ENCODE measurements at regions not wholly inside any gene's neighbourhood (a gene's known extent, or its start where the extent isn't known, plus 50 kb on each side); places are given as distances from the start of the nearest gene placed in this dataset.

GRCh38 chr7:25895792-25896171 lies 256.2 kb upstream of the NFE2L3 start:
- DNase-seq, result peak in 1 of 2 experiments; percentile 39

DNA sequence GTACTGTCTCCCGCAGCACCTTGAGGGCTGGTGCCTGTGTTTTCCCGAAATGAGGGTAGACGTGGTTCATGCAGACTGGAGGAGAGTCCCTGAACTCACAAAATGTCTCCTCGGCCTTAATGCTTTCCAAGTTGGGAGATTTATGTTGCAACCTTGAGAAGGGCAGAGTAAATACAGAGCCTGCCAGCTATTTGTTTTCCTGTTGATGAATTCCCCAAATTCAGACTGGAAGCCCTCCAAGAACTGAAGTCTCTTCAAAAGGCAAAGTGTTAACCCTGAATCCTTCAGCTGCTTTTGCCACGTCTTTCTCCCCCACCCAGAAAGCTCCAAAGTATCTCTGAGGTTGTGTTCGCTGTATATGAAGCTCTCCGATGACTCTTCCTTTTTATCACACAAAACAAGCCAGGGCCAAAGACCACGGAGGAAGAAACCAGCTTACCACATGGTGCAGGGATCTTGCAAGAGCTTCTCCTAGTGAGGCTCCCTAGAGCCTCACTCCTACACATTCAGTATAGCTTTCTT lies 254.7 kb upstream of the NFE2L3 start:
- DNase-seq, result no peak

- DNase-seq, result no peak
These were observed 251.8 kb upstream of the NFE2L3 start for GRCh38 chr7:25900245-25900644.

DNA sequence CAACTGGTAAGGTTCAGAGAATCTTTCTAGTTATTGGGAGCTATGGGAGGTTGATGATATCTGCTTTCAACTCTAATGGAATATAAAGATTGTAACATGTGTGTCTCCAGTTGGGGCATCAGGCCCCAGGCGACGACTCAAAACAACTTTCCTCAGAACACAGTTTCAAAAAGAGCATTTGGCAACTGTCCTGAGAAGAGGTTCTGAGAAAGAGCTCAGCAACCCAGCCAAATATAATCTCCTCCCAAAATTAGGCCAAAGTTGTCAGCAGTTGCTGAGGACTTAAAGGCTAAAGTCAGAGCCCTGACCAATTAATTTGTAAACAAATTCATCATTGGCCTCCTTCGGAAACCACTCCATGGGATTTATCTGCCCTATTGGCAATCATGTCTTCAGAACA lies 251.1 kb upstream of the NFE2L3 start:
- no peak for DNase-seq

GRCh38 chr7:25901658-25902057 lies 250.3 kb upstream of the NFE2L3 start:
- DNase-seq, result no peak

DNA sequence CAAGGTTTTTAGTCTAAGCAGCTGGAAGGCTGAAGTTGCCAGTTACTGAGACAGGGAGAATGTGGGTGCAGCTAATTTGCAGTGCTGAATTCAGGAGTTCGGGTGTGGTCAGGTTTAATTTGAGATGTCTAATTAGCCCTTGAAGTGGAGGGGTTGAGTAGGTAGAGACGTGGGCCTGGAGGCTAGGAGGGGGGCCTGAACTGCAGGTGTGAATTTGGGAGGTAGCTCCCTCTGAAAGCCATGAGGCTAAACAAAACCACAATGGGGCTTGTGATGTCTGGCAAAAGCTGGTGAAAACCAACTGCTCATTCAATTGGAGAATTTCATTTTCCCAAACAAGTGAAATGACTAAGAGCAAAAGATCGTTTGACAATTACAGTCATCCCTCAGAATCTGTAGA lies 246.0 kb upstream of the NFE2L3 start:
- DNase-seq, result no peak

DNA sequence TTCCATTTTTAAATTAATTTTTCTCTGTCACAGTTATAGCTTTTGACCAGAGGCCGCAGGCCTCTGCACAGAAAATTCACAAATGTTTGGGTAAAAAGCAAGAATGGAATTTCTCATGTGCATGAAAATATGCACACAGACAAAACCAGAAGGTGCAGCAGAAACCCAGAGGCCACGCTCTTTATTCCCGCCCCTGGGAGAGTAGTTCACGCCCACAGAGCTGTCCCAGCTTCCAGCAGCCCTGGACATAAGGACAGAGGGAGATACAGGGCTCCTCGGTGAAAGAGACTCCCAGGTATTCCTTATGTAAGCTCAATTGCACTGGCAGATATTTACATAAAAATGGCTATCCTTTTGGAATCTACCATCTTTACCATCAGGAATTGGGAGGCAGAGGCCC lies 245.2 kb upstream of the NFE2L3 start:
- DNase-seq, result no peak

GRCh38 chr7:25907214-25907613 lies 244.8 kb upstream of the NFE2L3 start:
- no peak for DNase-seq

GRCh38 chr7:25907731-25908130 lies 244.3 kb upstream of the NFE2L3 start:
- no peak for DNase-seq

- DNase-seq, result no peak
These were observed 243.6 kb upstream of the NFE2L3 start for GRCh38 chr7:25908154-25908949.

DNA sequence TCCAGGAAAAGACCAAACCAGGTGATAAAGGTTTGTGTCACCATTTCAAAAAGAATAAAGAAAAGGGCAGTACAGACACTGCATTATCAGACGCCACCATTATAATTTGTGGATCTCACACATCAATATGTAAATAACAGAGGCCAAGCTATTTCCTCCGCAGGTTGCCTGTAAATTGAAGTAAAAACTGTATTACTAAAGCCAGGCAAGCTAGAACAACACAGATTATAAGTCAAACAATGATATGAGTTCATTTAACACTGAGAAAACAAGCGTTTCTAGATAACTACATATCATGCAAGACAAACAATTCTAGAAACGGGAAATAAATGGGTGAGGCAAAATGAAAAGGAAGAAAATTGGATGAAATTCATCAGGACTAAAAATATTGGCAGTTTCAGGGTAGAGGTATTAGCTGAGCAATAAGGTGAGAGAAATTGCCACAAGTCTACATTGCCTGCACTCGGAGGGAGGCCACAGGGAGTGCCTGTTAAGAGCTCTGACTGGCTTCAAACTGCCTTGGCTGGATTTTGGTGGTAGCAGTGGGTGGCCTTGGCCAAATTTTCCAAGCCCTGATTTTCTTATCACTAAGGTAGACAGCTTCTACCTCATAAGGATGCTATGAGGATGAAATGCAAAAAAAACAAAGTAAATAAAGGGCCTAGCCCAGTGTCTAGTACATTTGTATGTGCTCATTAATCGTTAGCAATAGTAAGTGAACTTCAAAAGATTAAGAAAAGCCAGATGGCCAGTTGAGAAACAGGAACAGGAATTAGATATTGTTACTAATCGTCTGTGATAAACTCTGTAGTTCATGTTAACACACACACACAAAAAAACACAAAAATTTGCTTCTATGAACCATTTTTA lies 240.0 kb upstream of the NFE2L3 start:
- peak in 1 of 2 experiments; percentile 42 for DNase-seq

DNA sequence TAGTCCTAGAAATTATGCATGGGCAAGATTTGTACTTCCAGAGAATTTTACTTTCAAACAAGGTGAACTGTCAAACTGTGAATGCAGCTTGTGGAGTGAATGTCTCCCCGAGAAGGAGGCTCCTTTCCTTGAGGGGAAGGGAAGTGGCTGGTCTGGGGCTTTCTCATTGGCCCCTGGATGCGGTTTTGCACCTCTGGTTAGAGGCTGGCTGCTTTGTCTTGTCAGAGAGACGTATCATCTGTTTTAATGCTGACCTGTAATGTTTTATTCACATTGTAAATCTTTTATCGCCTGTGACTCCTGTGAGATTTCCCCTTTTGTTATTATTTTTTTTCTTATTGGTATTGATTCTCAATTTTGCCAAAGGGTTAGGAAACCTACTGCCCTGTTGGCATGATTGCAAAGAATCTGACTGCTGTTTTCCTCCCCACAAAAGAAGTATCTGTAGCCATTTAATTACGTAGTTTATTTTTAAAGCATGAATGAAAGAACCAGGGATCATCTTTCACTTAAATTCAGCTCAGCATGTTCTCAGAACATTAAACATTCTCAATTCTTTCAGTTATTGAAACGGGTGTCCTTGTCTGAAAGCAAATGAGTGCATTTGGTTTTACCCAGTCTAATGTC lies 238.3 kb upstream of the NFE2L3 start:
- no peak for DNase-seq

- no peak for DNase-seq
These were observed 233.3 kb upstream of the NFE2L3 start for GRCh38 chr7:25918731-25919130.

DNA sequence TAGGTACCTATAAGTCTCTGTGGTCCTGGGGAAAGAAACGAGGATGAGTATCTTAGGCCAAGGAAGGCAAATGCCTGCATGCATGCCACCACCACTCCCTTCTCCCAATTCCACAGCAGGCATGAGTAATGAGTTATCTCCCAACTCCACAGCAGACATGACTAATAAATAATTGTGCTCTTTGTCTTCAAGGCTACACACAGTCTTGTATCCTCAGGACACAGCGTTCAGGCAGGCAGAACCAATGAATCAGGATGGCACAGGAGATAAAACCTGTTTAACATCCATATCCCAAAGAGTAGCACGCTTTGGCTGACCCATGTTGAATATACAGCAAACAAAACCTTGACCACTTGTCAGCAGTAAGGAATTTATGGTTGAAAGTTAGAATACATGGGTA lies 229.7 kb upstream of the NFE2L3 start:
- no peak for DNase-seq

- DNase-seq, result no peak
These were observed 228.1 kb upstream of the NFE2L3 start for GRCh38 chr7:25923741-25924460.

DNA sequence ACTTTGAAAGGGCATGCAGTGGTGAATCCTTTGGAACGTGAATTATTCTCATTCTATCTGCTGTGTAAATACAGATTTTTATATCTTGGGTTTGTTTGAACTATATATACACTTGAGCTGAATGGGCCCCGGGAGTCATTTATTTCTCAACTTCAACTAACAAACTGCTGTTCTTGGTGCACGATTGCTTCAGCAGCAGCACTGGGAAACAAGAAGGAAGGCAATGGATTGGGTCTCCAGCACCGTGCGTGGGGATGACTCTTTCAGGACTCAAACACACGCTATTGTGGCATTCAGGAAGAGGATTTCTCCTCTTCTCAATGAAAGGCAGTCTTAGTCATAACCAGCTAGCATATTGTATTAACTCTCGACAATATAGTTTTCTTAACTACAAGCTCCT lies 226.0 kb upstream of the NFE2L3 start:
- DNase-seq, result no peak

DNA sequence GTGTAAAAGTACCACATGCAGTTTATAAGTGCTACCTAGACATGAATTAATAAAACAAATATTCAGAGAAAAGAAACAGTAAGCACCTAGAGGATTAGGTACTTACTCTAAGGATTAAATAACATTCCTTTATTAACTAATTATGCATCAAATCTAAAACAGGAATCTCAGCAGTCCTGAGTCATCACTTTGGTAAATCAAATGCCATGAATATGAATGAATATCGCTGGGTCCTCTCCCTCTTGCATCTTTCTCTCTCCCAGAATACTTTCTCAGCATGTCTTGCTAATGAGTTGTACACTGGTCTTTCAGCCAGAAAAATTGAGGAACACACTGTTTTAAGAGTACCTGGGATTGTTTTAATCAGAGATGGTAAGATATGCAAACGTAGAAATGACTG lies 225.5 kb upstream of the NFE2L3 start:
- no peak for DNase-seq

GRCh38 chr7:25926891-25927625 lies 224.9 kb upstream of the NFE2L3 start:
- no peak for DNase-seq

DNA sequence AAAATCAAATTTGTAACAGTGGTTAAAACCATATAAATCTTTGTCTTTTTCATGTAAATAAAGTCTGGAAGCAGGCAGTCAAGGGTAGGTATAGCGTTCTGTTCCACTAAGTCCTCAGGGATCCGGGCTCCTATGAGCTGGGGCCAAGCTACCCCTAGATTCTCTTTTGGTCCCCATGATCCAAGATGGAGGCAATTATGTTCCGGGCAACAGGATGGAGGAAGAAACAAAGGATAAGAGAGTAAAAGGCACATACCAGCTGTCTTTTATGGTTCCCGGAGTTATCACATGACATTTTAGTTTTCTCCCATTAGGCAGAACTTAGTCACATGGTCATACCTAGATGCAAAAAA lies 224.4 kb upstream of the NFE2L3 start:
- DNase-seq, result no peak

DNA sequence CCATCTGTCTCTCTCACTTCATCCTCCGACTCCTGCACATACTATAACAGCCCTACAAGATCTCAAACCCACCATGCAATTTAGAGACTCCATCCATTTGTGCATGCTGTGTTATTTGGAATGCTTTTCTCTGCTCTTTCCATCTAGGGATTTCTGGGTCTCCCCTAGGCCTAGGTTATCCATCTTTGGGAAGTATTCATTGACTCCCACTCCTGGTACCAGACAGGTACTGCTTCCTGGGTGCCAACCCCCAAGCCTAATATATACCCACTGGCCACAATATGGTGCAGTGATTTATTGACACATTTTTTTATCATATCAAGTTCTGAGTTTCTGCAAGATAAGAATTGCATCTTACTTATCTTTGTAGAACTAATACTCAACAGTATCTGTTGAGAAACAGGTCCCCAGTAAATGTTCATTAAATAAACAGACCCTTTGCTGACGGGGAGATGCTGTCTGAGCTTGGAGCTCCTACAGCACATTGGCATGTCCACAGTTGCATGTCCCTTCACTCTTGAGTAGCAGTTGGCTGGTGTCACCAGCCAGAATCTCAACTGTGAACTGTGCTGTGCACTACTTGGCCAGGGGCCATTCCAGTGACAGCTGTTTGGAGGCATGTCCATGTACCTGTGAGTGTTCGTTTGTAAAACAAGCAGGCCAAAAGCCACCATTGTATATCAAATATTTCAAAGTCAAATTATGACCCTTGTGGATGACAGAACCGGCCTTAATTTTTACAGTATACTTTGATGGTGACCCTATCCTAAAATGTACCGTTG lies 223.3 kb upstream of the NFE2L3 start:
- DNase-seq, result no peak

DNA sequence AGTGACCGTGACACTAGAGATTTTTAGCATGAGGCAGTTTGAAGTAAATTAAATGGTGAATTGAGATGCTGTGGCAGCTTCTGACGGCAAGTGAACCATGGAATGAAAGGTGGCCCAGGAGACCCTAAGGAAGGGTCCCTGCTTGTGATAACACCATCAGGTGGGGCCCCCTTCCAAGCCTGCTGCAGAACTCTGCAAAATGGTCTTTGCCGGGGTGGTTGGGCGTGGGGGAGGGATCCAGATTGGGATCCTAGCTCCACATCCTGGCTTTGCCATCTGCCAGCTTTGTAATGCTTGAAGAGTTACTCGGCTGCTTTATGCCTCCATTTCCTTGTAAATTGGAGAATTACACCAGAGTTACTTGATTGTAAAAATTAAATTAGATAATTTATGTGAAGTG lies 222.6 kb upstream of the NFE2L3 start:
- DNase-seq, result no peak
